ENCODE measurements at regions not wholly inside any gene's neighbourhood (a gene's known extent, or its start where the extent isn't known, plus 50 kb on each side); places are given as distances from the start of the nearest gene placed in this dataset.

GRCh38 chr4:158074851-158075250 lies 98.0 kb downstream of the GASK1B start:
- H3K4me2 ChIP-seq (ENCODE audit: low read length): no peak overlapping the region
- H3K4me3 ChIP-seq (ENCODE audit: low read depth, low read length, poor library complexity, severe bottlenecking): no peak overlapping the region
- ChIA-PET CTCF (ENCODE audit: unreplicated experiment) (no interaction called here), POLR2A (no interaction called here)
- DNase-seq (ENCODE audit: low spot score): no peak
- BruUV-seq (replicated peaks): no TSS peak
- no peak overlapping the region for H3K27ac ChIP-seq (ENCODE audit: low read depth, low read length, poor library complexity, severe bottlenecking)
- H2AFZ ChIP-seq (ENCODE audit: low read length): no peak overlapping the region
- TF ChIP-seq, protein P1, sequence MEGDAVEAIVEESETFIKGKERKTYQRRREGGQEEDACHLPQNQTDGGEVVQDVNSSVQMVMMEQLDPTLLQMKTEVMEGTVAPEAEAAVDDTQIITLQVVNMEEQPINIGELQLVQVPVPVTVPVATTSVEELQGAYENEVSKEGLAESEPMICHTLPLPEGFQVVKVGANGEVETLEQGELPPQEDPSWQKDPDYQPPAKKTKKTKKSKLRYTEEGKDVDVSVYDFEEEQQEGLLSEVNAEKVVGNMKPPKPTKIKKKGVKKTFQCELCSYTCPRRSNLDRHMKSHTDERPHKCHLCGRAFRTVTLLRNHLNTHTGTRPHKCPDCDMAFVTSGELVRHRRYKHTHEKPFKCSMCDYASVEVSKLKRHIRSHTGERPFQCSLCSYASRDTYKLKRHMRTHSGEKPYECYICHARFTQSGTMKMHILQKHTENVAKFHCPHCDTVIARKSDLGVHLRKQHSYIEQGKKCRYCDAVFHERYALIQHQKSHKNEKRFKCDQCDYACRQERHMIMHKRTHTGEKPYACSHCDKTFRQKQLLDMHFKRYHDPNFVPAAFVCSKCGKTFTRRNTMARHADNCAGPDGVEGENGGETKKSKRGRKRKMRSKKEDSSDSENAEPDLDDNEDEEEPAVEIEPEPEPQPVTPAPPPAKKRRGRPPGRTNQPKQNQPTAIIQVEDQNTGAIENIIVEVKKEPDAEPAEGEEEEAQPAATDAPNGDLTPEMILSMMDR (conservative IDR thresholded peaks at IDR 0.05; ENCODE audit: low read length): no peak
- no peak for TF ChIP-seq EZH2phosphoT487 (IDR thresholded peaks at IDR 0.05; ENCODE audit: borderline replicate concordance, low read depth, low read length)
- H3K79me2 ChIP-seq (ENCODE audit: insufficient read depth, low read depth, low read length): no peaks in the 10 kb centered on the region
- H3K4me1 ChIP-seq (ENCODE audit: insufficient read depth, low read length, poor library complexity, severe bottlenecking): no peaks in the 10 kb centered on the region
- H3K9me3 ChIP-seq (ENCODE audit: low read length): no peaks in the 10 kb centered on the region
- intact Hi-C loops (cut with micrococcal nuclease; ENCODE audit: unreplicated experiment): no loop called here
- no peaks in the 10 kb centered on the region for H3K36me3 ChIP-seq (ENCODE audit: insufficient read depth, low read length)
- no peaks in the 10 kb centered on the region for H3K9me2 ChIP-seq (ENCODE audit: insufficient read depth, low read length)
- H4K20me1 ChIP-seq (ENCODE audit: insufficient read depth, low read length): no peaks in the 10 kb centered on the region

DNA sequence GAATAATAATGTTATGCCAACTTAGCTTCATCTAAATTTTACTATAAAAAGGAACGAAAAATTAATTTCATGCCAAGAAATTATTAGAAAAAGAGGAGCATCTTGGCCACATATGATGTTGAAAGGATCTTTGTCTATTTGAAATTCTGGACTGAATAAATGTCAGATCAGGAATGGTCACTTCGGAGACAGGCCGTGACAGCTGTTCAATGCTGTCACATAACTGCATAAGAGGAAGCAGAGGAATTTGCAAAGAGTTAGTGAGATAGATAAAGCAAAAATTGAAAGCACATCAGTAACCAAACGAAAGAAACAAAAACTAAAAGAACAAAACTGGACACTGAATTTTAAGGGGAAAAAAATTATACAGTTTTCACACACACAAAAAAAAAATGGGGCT lies 100.9 kb downstream of the GASK1B start:
- no peaks in the 10 kb centered on the region for H3K79me2 ChIP-seq (ENCODE audit: insufficient read depth, low read depth, low read length)
- H3K4me3 ChIP-seq (ENCODE audit: low read depth, low read length, poor library complexity, severe bottlenecking): no peak overlapping the region
- no peak overlapping the region for H2AFZ ChIP-seq (ENCODE audit: low read length)
- H3K4me1 ChIP-seq (ENCODE audit: insufficient read depth, low read length, poor library complexity, severe bottlenecking): no peaks in the 10 kb centered on the region
- H3K27ac ChIP-seq (ENCODE audit: low read depth, low read length, poor library complexity, severe bottlenecking): no peak overlapping the region
- TF ChIP-seq, protein P1 (conservative IDR thresholded peaks at IDR 0.05; ENCODE audit: low read length): no peak
- TF ChIP-seq EZH2phosphoT487 (IDR thresholded peaks at IDR 0.05; ENCODE audit: borderline replicate concordance, low read depth, low read length): no peak
- no peak overlapping the region for H3K4me2 ChIP-seq (ENCODE audit: low read length)
- H3K36me3 ChIP-seq (ENCODE audit: insufficient read depth, low read length): no peaks in the 10 kb centered on the region
- H4K20me1 ChIP-seq (ENCODE audit: insufficient read depth, low read length): no peaks in the 10 kb centered on the region
- no peak for DNase-seq (ENCODE audit: low spot score)
- intact Hi-C loops (cut with micrococcal nuclease; ENCODE audit: unreplicated experiment): no loop called here
- ChIA-PET POLR2A (interaction anchor here (0.6 kb wide), 1 partner anchor 13 kb away, joined by 3 read pairs; no protein-coding TSS in a partner anchor), CTCF (ENCODE audit: unreplicated experiment) (no interaction called here)
- no peaks in the 10 kb centered on the region for H3K9me2 ChIP-seq (ENCODE audit: insufficient read depth, low read length)
- no peaks in the 10 kb centered on the region for H3K9me3 ChIP-seq (ENCODE audit: low read length)
- no TSS peak for BruUV-seq (replicated peaks)

DNA sequence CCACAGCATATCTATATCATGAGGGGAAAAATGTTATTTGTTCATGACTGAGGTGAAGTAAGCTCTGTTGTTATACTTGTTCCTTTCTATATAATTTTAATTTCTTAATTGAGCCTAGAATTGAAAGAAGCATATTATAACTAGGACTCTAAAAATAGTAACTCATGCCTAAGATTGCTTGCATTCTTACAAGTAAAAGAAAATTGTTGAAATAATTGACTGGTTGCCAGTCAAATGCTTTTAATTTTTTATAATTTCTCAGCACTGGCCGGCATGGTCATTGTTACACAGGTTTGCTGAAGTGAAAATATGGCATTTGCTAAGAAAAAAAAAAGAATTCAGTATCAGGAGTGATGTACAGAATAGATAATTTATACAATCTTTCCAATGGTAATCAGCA lies 104.8 kb downstream of the GASK1B start:
- H3K79me2 ChIP-seq (ENCODE audit: insufficient read depth, low read depth, low read length): no peaks in the 10 kb centered on the region
- POLR2A ChIA-PET: no interaction called here
- no peak overlapping the region for H2AFZ ChIP-seq (ENCODE audit: low read length)
- H3K4me1 ChIP-seq (ENCODE audit: insufficient read depth, low read length, poor library complexity, severe bottlenecking): no peaks in the 10 kb centered on the region
- no peak overlapping the region for H3K4me3 ChIP-seq (ENCODE audit: low read depth, low read length, poor library complexity, severe bottlenecking)
- no peak overlapping the region for H3K27ac ChIP-seq (ENCODE audit: low read depth, low read length, poor library complexity, severe bottlenecking)
- no peaks in the 10 kb centered on the region for H3K9me3 ChIP-seq (ENCODE audit: low read length)
- BruUV-seq (replicated peaks): no TSS peak
- intact Hi-C loops (cut with micrococcal nuclease; ENCODE audit: unreplicated experiment): no loop called here
- CTCF ChIA-PET (ENCODE audit: unreplicated experiment): no interaction called here
- H3K36me3 ChIP-seq (ENCODE audit: insufficient read depth, low read length): no peaks in the 10 kb centered on the region
- no peak overlapping the region for H3K4me2 ChIP-seq (ENCODE audit: low read length)
- no peak for TF ChIP-seq EZH2phosphoT487 (IDR thresholded peaks at IDR 0.05; ENCODE audit: borderline replicate concordance, low read depth, low read length)
- TF ChIP-seq, protein P1 (conservative IDR thresholded peaks at IDR 0.05; ENCODE audit: low read length): no peak
- DNase-seq (ENCODE audit: low spot score): no peak
- no peaks in the 10 kb centered on the region for H4K20me1 ChIP-seq (ENCODE audit: insufficient read depth, low read length)
- no peaks in the 10 kb centered on the region for H3K9me2 ChIP-seq (ENCODE audit: insufficient read depth, low read length)
